Stimulated activated CD8-positive, alpha-beta memory T cell treated with anti-CD3 and anti-CD28 coated beads, Interleukin-4, amount 100 ng/mL, for 48 hours (primary cell): ENCODE measurements at regions not wholly inside any gene's neighbourhood (a gene's known extent, or its start where the extent isn't known, plus 50 kb on each side); places are given as distances from the start of the nearest gene placed in this dataset.

Experiments used
- DNase-seq: peaks from one replicate; pipeline ENCODE4 v3.0.0-alpha.2; 2020

GRCh38 chr5:117872798-117873368 is 1115.5 kb downstream of the DTWD2 start:
- no peak for DNase-seq

- no peak for DNase-seq
Observed at GRCh38 chr5:117869596-117869995, 1118.8 kb downstream of the DTWD2 start.

DNA sequence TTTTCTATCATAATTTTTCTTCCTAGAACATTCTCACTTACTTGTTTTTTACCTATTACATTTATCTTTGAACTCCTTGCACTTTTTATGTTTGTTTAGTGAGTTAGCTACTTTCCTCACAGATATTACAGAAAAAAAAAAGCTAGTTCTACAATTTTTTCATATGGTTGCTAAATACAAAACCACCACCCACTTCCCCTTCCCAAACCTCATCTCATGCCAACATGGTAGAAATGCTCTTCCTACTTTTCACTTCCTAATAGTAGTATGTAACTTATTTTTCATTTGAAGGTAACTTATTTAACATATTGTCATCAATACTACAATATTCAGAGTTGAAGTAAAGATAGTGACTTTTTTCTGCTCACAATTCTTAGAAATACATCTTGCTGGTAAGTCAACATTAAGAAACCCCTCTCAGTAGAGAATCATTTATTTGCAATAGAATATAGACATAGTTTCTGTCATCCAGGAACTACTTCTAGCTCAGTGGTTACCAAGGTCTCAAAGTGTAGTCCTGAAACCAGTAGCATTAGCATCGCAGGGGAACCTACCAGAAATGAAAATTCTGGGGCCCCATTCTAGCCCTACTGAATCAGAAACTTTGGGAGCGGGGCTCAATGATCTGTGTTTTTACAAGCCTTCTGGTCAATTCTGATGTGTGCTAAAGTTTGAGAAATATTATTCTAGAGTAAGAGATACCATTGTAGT is 1124.6 kb downstream of the DTWD2 start:
- no peak for DNase-seq

GRCh38 chr5:117860550-117860949 is 1127.8 kb downstream of the DTWD2 start:
- no peak for DNase-seq

DNA sequence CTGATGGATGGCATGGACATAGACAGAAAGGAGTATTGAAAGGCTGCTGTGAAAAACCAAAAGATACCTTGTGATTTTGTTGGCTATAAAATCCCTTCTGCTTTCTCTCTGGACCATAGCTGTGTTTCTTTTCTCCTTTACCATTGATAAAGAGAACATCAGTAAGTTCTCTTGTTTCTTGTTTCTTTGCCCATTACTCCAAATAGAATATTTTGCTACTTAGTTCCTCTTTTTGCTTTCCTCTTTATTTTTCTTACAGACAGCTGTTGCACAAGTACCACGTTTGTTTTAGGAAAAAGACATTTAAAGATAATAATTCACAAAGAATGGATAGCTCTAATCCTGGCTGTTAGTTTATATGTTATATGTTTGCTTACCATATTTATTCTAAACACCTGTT is 1129.2 kb downstream of the DTWD2 start:
- DNase-seq = no peak

DNA sequence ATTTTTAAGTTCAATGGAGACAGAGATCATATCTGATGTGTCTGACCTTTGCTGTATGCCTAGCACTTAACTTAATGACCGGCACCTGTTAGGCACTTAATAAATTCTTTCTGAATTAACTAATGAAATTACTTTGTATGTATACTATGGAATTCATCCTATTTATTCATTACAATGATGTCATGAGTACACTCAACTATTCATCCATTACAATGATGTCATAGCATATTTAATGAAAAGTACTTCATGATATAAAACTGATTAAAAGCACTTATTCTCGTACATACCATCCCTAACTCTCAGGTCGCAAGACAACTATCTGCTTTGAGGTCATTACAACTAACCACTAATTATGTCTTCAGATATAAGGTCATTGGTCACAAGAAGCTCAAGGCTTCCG is 1131.6 kb downstream of the DTWD2 start:
- no peak for DNase-seq

GRCh38 chr5:117837786-117838185 is 1150.6 kb downstream of the DTWD2 start:
- no peak for DNase-seq

- no peak for DNase-seq
Observed at GRCh38 chr5:117833691-117834090, 1154.7 kb downstream of the DTWD2 start.

- no peak for DNase-seq
Observed at GRCh38 chr5:117829646-117830045, 1158.7 kb downstream of the DTWD2 start.

- DNase-seq = no peak
Observed at GRCh38 chr5:117813850-117814249, 1174.5 kb downstream of the DTWD2 start.

- DNase-seq = no peak
Observed at GRCh38 chr5:117812861-117813260, 1175.5 kb downstream of the DTWD2 start.

- no peak for DNase-seq
Observed at GRCh38 chr5:117809251-117809650, 1179.1 kb downstream of the DTWD2 start.

- no peak for DNase-seq
Observed at GRCh38 chr5:117805058-117805457, 1183.3 kb downstream of the DTWD2 start.

GRCh38 chr5:117803533-117803932 is 1184.8 kb downstream of the DTWD2 start:
- no peak for DNase-seq

DNA sequence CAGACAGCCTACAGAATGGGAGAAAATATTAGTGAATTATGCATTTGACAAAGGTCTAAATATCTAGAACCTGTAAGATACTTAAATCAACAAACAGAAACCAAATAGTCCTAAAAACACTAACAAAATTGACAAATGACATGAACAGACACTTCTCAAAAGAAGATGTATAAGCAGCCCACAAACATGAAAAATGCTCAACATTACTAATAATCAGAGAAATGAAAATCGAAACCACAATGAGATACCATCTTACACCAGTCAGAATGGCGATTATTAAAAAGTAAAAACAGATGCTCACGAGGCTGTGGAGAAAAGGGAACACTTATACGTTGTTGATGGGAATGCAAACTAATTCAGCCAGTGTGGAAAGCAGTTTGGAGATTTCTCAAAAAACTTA is 1186.8 kb downstream of the DTWD2 start:
- DNase-seq = no peak

GRCh38 chr5:117800261-117800660 is 1188.1 kb downstream of the DTWD2 start:
- no peak for DNase-seq

DNA sequence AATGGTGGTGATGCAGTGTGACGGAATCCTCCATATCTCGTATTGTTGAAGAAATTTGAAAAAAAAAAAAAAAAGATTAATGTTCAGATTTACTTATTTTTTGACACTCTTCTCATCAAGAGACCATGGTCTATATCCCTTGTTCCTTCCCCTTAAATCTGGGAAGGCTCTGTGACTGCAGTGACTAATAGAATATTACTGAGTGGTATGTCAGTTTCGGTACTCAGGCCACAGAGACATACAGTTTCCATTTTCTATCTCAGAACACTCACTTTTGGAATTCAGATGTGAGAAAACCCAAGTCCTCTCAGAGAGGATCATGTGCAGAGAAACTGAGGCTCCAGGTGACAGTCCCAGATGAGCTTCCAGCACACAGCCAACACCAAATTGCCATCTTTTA is 1193.5 kb downstream of the DTWD2 start:
- no peak for DNase-seq

GRCh38 chr5:117793963-117794362 is 1194.4 kb downstream of the DTWD2 start:
- no peak for DNase-seq

- DNase-seq = no peak
Observed at GRCh38 chr5:117792476-117792875, 1195.9 kb downstream of the DTWD2 start.

- no peak for DNase-seq
Observed at GRCh38 chr5:117788596-117788995, 1199.8 kb downstream of the DTWD2 start.

DNA sequence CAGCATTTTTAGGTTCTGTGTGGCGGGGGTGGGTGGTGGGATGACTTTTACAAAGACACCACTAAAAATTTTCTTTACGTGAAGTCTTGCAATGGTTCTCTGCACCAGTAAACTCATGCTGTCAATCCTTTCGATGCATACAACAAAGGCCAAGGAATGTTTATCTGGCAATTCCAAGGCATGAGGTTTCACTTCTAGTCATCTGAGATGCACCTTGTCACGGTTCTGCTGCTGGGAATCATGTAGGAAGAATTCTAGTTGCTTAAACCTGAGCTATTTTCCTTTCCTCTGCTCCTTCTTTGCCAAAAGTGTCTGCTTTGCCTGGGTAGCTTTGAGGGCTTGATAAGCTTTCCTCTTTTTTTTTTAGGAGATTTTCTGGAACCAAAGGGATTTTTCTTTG is 1204.5 kb upstream of the SEMA6A start:
- DNase-seq = no peak

- no peak for DNase-seq
Observed at GRCh38 chr5:117776977-117777376, 1202.4 kb upstream of the SEMA6A start.

DNA sequence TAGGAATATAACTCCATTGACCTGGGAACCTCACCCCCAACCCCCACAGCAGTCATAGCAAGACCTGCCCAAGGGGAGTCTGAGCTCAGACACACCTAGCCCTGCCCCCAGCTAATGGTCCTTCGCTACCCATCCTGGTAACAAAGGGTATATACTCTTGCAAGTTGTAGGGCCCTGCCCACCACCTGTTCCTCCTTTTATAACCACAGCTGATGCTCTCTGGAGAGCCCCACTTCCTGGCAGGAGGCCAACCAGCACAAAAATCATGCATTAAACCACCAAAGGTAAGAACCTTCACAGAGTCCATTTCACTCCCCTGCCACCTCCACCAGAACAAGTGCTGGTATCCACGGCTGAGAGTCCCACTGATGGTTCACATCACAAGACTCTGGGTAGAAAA is 1195.3 kb upstream of the SEMA6A start:
- no peak for DNase-seq

DNA sequence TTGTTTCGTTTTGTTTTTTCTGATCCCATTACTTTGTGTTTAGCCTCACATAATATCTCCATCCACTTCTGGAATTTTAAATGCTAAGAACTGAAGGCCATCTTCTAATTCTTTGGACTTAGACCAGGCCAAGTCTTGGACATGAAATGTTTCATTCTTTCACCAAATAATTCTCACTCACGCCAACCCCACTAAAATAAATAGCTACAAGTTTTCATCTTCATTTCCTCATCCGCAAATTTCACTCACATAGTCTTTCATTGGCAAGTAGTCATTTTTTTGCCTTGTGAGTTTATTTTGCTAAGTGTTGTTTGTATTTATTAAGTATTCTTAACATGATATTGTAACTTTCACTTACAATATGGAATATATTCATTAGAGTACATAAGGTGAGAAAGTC is 1188.6 kb upstream of the SEMA6A start:
- DNase-seq = no peak

DNA sequence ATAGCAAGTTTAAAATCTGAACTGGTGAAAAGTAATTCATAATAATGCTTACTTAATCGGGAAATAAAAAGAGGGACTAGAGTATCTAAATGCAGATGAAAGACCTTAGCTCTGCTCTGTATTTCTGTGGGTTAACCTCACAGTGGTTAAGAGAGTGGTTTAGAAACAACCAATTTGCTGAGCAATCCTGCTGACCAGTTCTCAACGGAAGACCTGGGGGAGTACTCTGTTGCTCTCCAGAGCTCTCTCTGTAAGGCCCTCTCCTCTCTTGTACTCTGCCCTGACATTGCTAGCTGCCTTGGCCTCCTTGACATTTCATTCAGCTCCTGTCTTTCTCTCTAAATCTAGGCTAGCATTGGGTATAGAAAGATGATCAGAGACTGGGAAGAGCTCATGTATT is 1186.6 kb upstream of the SEMA6A start:
- DNase-seq = no peak
